H54 (cell line): ENCODE measurements at regions not wholly inside any gene's neighbourhood (a gene's known extent, or its start where the extent isn't known, plus 50 kb on each side); places are given as distances from the start of the nearest gene placed in this dataset.

Experiments
- DNase-seq: peaks from one replicate; pipeline ENCODE4 v3.0.0; 2011; ENCODE audit warnings: low spot score, mixed read lengths; ENCODE audit not compliant: insufficient read length
- FAIRE-seq: peaks from 3 replicates; lab custom pipeline; 2011; peaks lifted over from hg19 to GRCh38; lab: Jason Lieb, UNC
- POLR2A ChIP-seq: IDR thresholded peaks from 2 replicates; pipeline ENCODE4 v1.6.1; 2011; ENCODE audit warnings: low read depth, mild to moderate bottlenecking, low read length

GRCh38 chr18:41262688-41263087, 692.3 kb upstream of the PIK3C3 start:
- TF ChIP-seq POLR2A: no peak
- no peak for FAIRE-seq
- DNase-seq: no peak

GRCh38 chr18:41244591-41245037, 710.4 kb upstream of the PIK3C3 start:
- no peak for TF ChIP-seq POLR2A
- no peak for DNase-seq
- FAIRE-seq: no peak

- TF ChIP-seq POLR2A: no peak
- FAIRE-seq (no peak), DNase-seq (no peak)
These were observed 717.7 kb upstream of the PIK3C3 start for GRCh38 chr18:41237317-41237716.

- no peak for FAIRE-seq
- DNase-seq: no peak
- TF ChIP-seq POLR2A: no peak
These were observed 723.4 kb upstream of the PIK3C3 start for GRCh38 chr18:41231681-41232080.

- TF ChIP-seq POLR2A: no peak
- FAIRE-seq: no peak
- no peak for DNase-seq
These were observed 727.0 kb upstream of the PIK3C3 start for GRCh38 chr18:41227993-41228392.

- DNase-seq (no peak), FAIRE-seq (no peak)
- no peak for TF ChIP-seq POLR2A
These were observed 728.1 kb upstream of the PIK3C3 start for GRCh38 chr18:41226911-41227310.

- FAIRE-seq: no peak
- no peak for DNase-seq
- no peak for TF ChIP-seq POLR2A
These were observed 728.8 kb upstream of the PIK3C3 start for GRCh38 chr18:41226186-41226585.

- FAIRE-seq: no peak
- no peak for TF ChIP-seq POLR2A
- DNase-seq: no peak
These were observed 738.6 kb upstream of the PIK3C3 start for GRCh38 chr18:41216341-41217003.

GRCh38 chr18:41207706-41208105, 747.3 kb upstream of the PIK3C3 start:
- DNase-seq (no peak), FAIRE-seq (no peak)
- no peak for TF ChIP-seq POLR2A

- no peak for FAIRE-seq
- no peak for DNase-seq
- TF ChIP-seq POLR2A: no peak
These were observed 748.6 kb upstream of the PIK3C3 start for GRCh38 chr18:41206341-41206830.

GRCh38 chr18:41199212-41199611, 755.8 kb upstream of the PIK3C3 start:
- no peak for DNase-seq
- no peak for TF ChIP-seq POLR2A
- no peak for FAIRE-seq

GRCh38 chr18:41197967-41198366, 757.1 kb upstream of the PIK3C3 start:
- DNase-seq (no peak), FAIRE-seq (no peak)
- no peak for TF ChIP-seq POLR2A

GRCh38 chr18:41170346-41170745, 784.7 kb upstream of the PIK3C3 start:
- FAIRE-seq: no peak
- DNase-seq: no peak
- TF ChIP-seq POLR2A: no peak

- no peak for FAIRE-seq
- TF ChIP-seq POLR2A: no peak
- DNase-seq: no peak
These were observed 789.4 kb upstream of the PIK3C3 start for GRCh38 chr18:41165625-41166024.

GRCh38 chr18:41162781-41163180, 792.3 kb upstream of the PIK3C3 start:
- FAIRE-seq: no peak
- no peak for DNase-seq
- no peak for TF ChIP-seq POLR2A

- TF ChIP-seq POLR2A: no peak
- FAIRE-seq: no peak
- DNase-seq: no peak
These were observed 792.8 kb upstream of the PIK3C3 start for GRCh38 chr18:41162191-41162590.
